HG02798 (cell line): ENCODE measurements at regions not wholly inside any gene's neighbourhood (a gene's known extent, or its start where the extent isn't known, plus 50 kb on each side); places are given as distances from the start of the nearest gene placed in this dataset.

Experiments
- ATAC-seq: cut with Tn5 transposase; IDR thresholded peaks from one replicate; pipeline ENCODE4 v1.9.1; 2021; ENCODE audit warnings: mild to moderate bottlenecking; ENCODE audit not compliant: unreplicated experiment, poor library complexity

DNA sequence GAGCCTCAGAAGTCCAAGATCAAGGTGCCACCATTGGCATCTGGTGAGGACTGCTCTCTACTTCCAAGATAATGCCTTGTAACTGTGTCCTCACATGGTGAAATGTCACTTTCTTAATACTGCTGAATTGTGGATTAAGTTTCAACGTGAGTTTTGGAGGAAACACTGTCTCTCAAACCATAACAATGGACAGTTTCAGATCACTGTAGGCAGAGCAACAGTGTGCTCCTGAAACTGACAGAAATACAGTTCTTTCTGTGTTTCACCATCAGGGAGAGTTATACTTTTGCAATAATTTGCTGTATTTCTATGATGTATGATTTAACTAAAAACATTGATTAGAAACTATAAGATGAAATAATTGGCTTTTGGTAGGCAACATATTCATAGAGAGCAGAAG is 1780.5 kb upstream of the CDH6 start:
- ATAC-seq = no peak

DNA sequence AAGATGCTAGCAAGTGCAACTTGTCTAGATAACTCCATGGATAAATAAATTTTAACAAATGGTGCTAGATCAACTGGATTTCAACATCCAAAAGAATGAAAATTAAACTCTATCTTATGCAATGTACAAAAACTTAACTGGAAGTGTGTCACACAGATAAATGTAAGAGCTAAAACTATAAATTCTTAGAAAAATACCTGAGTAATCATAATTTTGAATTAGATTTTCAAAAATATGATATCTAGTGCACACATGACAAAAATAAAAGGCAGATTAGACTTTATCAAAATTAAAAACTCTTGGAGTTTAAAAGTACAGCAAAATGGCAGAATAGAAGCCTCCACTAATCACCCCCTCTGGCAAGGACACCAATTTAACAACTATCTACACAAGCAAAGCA is 1791.2 kb upstream of the CDH6 start:
- no peak for ATAC-seq

DNA sequence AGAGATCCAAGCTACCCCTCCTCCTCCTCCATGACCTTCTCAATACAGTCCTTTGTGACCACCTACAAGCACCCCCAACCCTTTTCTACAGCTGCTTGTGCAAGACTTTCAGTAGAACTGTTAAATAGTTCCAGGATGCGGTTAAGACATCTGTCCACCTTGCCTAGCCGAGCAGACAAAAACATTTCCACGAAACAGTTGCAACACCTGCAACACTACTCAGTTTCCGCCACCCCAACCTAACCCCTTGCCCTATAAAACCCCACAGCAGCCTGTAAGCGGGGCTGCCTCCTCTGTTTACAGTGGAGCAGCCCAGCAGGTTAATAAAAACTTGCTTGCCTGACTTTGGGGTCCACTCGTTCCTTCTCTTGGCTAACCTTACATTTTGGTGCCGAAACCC is 1803.5 kb upstream of the CDH6 start:
- no peak for ATAC-seq

DNA sequence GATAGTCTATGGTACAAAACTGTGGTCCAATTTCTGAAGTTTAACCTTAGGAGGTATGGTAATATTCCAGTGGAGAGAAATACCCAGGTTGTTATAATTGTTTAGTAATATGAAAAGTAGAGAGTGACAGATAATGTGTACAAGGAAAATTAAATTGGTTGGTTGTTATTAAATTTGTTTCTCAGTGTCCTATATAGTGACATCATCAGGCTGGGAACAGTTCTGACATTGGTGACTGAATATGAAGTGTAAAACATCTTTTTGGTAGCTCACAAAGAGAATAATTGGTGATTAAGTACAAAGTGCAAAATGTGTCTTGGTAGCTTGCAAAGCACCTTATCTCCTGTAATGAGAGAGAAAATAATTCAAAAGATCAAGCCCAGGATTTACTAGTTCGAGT is 1806.1 kb upstream of the CDH6 start:
- ATAC-seq = no peak

DNA sequence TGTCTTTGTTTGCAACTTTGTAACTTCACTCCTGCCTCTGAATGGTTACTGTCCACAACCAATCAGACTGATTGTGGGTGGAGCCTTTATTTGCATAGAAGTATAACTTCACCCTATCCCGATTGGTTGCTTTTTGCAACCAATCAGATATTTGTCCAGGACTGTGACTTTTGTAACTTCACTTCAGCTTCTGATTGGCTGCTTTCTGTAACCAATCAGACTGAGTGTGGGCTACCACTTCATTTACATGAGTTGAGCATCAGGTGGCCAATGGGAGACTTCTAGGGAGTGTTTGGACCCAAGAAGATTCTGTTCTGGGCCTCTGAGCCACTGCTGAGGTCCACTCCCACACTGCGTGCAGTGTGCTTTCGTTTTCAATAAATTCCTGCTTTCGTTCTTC is 1810.7 kb upstream of the CDH6 start:
- ATAC-seq = no peak

DNA sequence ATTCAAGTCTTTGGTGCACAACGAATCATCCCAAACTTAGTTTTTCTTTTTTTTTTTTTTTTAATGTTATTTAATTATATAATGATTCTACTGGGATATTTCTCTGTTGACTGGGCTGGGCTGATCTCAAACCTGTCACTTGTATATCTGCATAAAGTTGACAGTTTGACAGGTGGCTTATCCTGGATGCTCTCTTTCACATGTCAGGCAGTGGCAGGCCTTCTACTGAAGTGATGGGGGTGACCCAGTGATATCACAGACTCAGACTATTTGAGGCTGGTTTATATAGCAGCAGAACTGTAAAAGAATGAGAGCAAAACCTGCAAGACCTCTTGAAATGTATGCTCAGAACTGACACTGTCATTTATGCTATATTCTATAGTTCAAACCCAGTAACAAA is 1813.5 kb upstream of the CDH6 start:
- no peak for ATAC-seq

DNA sequence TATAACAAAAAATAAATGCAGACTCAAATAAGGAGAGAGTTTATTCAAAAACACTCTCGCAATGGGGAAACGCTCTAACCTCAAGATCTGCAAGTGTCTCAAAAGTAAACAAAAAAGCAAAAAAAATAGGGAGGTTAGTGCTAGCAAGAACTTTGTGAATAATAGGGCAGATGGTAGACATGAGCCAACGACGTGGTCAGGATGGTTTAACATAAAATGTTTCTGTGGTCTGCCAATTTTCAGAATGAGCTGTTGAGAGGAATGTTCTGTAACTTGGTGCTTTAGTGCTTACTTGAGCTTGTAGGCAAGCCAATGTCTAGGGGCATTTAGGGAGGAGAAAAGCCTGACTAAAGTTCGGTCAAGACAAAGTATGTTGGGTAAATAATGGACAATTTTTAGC is 1813.9 kb upstream of the CDH6 start:
- ATAC-seq = no peak

DNA sequence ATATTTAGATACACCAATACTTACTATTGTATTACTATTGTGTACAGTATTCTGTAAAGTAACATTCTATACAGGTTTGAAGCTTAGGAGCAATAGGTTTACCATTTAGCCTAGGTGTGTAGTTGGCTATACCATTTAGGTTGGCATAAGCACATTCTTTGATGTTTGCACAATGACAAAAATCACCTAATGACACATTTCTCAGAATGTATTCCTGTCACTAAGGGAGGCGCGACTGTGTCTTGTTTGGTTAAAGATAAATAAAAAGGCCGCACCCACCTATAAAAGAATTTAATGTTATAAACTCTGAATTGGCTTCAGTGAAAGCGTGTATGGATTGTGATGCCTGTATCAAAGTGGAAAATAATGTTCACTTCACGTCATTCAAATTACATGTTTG is 1815.4 kb upstream of the CDH6 start:
- no peak for ATAC-seq

DNA sequence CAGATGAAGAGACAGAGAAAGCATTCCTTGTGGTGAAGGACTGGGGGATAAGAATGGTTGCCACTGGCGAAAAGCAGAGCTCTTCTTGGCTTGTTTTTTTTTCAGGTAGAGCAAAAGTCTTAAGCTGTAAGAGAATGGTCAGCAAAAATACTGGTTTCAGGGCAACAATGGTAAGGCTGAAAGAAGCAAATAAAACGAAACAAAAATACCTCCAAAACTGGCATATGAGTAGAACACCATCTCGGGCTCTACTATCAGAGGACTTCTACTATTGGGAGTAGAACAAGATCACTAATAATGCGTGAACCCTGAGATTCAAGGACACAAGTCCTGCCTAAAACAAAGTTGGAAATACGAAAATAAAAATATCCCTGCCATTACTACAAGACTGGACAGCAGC is 1823.2 kb upstream of the CDH6 start:
- no peak for ATAC-seq

DNA sequence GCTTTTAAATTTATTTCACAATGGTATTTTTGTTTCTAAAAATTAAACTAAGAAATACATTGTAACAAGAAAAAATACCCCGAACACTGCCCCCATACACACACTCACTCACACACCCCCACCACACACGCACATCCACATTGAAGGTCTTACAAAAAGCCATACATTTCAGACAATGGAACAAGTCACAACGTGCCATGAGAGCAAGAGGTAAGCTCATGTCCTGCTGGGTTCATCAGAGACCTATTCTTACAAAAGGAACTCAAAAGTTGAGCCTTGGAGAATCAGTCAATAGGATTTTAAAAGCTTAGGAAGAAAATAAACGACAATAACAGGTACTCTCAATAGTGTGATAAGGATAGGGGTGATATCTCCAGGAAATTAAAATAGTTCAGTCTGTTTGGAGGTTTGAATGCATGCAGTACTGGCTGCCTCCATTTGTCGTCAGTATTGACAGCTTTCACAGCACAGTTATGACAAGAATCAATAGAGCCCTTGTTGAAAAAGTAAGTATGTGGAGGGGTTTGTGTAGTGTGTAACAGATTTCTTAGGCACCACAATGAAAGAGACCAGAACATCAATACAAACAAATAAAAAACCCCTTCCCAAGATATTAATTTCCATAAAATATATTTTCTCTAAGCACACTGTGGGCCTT is 1826.2 kb upstream of the CDH6 start:
- no peak for ATAC-seq

DNA sequence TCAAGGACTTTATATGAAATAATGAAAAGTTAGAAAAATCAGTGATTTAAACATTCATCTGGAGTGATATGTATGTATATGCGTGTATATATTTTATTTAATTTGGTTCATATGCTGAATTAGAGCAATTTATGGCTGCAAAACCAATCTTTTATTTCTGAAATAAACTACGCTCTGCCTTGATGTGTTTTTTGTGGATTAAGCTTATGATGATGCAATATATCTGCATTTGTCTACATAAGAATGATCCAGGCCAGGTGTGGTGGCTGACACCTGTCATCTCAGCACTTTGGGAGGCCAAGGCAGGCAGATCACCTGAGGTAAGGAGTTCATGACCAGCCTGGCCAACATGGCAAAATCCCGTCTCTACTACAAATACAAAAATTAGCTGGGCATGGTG is 1842.3 kb upstream of the CDH6 start:
- no peak for ATAC-seq

DNA sequence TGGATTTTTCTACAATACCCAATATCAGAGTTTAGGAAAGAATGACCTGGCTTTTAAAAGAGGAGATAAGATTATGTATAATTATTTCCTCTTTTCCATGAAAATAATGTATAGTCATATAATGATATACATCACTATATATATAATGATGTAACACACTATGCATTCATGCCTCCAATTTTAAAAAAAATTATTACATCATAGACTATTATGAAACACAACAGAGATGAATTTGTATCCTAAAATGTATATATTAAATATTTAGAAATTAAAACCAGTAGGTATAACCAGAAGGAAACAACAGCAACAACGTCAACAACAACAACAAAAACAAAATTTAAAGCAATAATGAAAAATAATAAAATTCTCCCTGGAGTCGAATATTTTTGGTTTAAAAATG is 1856.5 kb upstream of the CDH6 start:
- ATAC-seq = no peak

DNA sequence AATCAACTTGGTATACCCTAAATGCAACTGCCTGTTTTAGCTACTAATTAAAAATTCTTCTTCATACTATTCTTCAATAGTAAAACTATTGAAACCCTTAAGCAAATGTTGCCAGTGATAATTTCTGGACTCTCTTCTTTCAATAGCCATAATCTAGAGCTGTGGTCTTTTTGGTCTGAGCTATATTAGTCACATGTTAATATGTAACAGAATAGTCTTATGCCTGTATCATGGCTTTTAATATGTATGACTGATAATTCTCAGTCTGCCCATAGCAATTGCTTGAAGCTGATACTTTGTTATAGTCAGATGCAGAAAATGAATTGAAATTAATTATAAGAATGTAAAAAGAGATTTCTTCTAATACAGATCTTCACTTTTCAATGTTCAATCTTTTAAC is 1871.9 kb upstream of the CDH6 start:
- no peak for ATAC-seq

DNA sequence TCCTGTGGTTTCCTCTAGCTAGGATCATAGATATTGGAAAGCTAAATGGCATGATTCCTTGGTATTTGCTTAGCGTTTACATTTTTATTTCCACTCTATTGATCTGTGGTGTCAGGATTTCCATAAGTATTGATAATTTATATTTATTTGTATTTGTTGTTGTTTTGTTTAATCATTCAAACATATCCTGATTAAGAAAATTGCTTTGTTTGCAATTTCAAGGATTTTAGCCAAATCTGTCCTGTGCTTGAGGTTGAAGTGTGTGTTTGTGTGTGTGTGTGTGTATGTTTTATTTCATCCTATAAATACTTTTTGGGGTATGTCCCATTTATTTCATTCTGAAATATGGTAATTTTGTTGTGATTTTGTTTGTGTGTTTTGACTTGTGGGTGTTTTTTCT is 1884.1 kb upstream of the CDH6 start:
- no peak for ATAC-seq

DNA sequence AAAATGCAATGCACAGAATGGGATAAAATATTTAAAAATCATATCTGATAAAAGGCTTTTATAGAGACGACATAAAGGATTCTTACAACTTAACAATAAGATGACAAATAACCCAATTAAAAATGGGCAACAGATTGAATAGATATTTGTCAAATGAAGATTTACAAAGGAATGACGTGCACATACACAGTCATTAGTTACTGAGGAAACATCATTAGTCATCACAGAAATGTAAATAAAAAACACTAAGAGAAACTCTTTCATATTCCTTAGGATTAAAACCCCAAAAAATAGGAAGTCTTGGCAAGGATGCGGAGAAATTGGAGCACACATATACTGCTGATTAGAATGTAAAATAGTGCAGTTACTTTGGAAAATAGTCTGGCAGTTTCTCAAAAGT is 1886.0 kb upstream of the CDH6 start:
- ATAC-seq = no peak

DNA sequence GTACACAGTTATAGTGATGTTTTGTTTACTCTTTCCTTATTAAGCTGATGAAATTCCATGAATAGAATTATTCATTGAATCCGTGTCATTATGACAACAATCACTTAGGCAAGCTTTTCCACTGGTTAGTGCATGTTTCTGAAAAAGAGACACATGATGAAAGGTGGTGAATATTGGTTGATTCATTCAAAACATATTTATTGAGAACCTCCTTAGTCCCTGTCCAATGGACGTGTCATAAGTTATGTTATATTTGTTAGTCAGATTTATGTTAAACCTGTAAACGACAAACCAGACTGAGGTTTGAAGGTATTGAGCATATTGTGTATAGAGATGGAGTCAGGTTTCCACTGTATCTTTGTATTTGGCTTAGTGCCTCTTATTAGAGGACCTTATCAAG is 1888.9 kb upstream of the CDH6 start:
- ATAC-seq = no peak

DNA sequence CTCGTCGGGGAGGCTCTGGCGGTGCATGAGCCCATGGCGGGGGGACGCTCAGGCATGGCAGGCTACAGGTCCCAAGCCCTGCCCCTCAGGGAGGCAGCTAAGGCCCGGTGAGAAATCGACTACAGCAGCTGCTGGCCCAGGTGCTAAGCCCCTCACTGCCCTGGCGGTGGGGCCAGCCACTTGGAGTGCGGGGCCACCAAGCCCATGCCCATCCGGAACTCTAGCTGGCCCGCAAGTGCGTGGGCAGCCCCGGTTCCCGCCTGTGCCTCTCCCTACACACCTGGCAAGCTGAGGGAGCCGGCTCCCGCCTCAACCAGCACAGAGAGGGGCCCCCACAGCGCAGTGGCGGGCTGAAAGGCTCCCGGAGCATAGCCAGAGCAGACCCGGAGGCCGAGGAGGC is 1896.9 kb upstream of the CDH6 start:
- no peak for ATAC-seq

DNA sequence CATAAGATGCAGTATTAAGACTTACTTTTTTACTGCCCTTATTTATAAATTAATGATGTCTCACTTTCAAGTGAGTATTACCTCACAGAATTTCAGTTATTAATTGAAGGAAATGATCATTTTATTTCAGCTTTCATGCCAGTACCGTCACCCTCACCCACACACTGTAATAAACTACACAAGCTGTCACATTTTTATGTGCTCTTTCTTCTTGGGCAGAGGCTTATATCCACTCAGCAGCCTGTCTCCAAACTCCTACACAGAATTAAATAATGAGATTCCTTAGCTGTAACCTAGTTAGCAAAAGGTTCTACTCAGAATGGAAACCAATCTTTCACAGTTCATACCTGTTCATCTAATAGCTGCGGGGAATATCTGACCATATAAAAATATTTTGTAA is 1915.8 kb upstream of the CDH6 start:
- no peak for ATAC-seq

DNA sequence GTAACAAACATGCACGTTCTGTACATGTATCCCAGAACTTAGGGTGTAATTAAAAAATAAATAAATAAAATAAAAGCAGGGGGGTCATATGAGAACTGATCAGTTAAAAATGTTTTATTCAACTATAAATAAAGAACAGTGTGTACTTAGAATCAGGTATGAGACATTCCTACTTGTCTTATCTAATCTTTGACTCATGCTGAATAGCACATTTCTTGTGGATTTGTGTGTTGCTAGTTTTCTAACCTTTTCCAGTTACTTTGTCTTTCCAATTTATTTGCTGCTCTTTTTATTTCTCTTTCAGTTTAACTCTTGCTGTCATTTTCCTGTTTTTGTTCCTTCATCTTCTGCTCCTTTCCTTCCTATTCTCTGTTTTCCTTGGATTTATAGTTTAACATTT is 1917.1 kb upstream of the CDH6 start:
- ATAC-seq = no peak

DNA sequence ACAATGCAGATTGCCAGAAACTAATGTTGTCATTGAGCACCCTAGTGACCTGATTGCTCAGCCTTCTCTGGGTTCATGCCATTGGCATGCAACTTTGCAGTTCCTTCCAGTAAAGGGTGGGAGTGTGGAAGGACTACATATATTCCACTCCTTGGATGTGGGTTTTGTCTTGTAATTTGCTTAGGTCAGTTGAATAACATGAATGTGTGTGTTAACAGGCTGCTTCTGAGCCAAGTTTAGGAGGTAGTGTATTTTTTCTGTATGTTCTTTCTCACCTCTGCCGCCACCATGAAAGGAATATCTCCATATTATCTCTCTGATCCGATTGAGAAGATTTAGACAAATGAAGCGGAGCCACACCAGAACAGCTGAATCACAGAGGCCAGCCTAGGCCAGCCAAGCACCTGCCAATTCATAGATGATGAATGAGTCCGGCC is 1929.6 kb upstream of the CDH6 start:
- no peak for ATAC-seq

DNA sequence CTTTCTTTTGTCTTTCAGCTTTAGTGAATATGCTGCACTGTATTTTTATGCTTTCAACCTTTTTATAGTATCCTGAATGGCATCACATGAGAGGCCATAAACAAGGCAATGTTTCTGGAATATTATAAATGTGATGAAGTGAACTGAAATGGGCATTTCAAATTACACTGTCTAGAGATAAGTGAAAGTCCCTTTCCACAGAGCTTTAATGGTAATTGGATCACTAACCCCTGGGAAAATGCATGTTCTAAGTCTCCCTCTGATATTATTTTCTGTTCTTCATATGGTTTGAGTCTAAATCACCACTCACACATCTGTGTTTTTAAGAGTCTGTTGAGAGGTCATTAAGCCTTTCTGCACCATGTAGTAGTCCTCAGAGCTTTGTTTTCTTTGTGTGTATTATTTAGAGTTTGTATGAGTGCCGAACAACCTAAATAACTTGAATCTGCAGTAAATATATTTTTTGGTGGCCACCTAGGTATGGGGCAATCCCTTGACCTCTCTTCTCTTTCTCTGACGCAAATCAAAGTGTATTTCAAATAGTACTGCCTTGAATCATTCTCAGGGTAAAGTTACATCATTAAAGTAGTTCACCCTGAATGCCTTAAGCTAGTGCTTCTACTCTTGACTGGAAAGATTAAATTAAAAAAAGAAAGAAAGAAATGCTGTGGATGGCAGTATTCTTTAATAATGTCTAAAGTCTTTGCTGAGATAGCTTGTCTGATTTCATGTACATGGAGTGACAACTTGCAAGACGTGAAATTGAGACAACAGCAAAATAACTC is 1931.0 kb upstream of the CDH6 start:
- no peak for ATAC-seq

DNA sequence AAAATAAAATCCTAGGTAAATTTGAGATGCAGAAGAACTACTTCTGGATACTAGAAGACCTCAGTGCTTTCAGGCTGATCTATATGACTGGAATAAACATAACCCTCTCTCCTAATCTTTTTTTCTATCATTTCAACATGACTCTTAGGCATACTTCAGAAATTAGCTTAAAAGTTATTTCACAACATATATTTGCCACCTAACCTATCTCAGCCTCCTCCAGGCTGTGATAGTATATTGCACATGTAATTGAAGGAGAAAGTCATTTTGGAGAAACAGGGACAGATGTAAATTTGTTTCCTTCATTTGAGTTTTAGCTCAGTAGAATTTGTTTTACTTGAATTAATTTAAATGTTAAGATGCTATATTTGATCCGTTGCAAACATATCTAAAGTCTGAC is 1932.3 kb upstream of the CDH6 start:
- ATAC-seq = no peak
